H1 (cell line): ENCODE measurements at regions not wholly inside any gene's neighbourhood (a gene's known extent, or its start where the extent isn't known, plus 50 kb on each side); places are given as distances from the start of the nearest gene placed in this dataset.

Experiments used
- CTCF ChIA-PET: fragments of 300-600 bp; sonication (Branson Sonifier 250); formaldehyde crosslinking; loops from one replicate; lab custom pipeline; 2021; ENCODE audit not compliant: partially characterized antibody; lab: Charles Lee
- POLR2A ChIA-PET: fragments of 300-600 bp; sonication (Branson Sonifier 250); formaldehyde crosslinking; loops from one replicate; lab custom pipeline; 2021; ENCODE audit warnings: inconsistent platforms; ENCODE audit not compliant: partially characterized antibody; lab: Charles Lee
- DNase-seq, 2 experiments: peaks; one replicate each; pipeline versions ENCODE4 v3.0.0 to v3.0.0-alpha.2; 2010 to 2022; ENCODE audit warnings: low spot score in 2 of 2, low read depth in 1 of 2, mixed read lengths in 1 of 2
- FAIRE-seq: peaks from 2 replicates; lab custom pipeline; 2011; peaks lifted over from hg19 to GRCh38; lab: Jason Lieb, UNC
- H2AFZ ChIP-seq: 2 replicates; pipeline ENCODE4 v1.8.1; 2012; ENCODE audit warnings: low read length, inconsistent platforms
- H2AK5ac ChIP-seq: 2 replicates; pipeline ENCODE4 v1.6.1; 2013; ENCODE audit warnings: low read depth, low read length
- H2BK120ac ChIP-seq: replicated peaks from 2 replicates; pipeline ENCODE3; 2013; ENCODE audit warnings: low read depth, low read length, inconsistent platforms
- H2BK12ac ChIP-seq: 2 replicates; pipeline ENCODE4 v1.6.1; 2013; ENCODE audit warnings: low read depth, low read length
- H2BK15ac ChIP-seq: 2 replicates; pipeline ENCODE4 v1.6.1; 2013; ENCODE audit warnings: low read length
- H2BK20ac ChIP-seq: 2 replicates; pipeline ENCODE4 v1.6.1; 2013; ENCODE audit warnings: low read length
- H2BK5ac ChIP-seq: 2 replicates; pipeline ENCODE4 v1.6.1; 2013; ENCODE audit warnings: low read depth, low read length
- H3K14ac ChIP-seq: 2 replicates; pipeline ENCODE4 v1.6.1; 2013; ENCODE audit warnings: inconsistent platforms; ENCODE audit not compliant: insufficient read length
- H3K18ac ChIP-seq: 2 replicates; pipeline ENCODE4 v1.6.1; 2013; ENCODE audit warnings: low read length; ENCODE audit errors: extremely low read depth
- H3K23ac ChIP-seq: 2 replicates; pipeline ENCODE4 v1.6.1; 2013; ENCODE audit warnings: inconsistent platforms; ENCODE audit not compliant: insufficient read length
- H3K23me2 ChIP-seq: 2 replicates; pipeline ENCODE4 v1.6.1; 2013; ENCODE audit warnings: low read depth, low read length
- H3K27ac ChIP-seq: 2 replicates; pipeline ENCODE4 v1.6.1; 2011; ENCODE audit warnings: low read depth, low read length, inconsistent platforms
- H3K27me3 ChIP-seq, 4 experiments: replicated peaks in 1 of 4; 1 replicate in 1 of 4; 2 replicates in 3 of 4; pipeline versions ENCODE4 v1.6.1 to v1.8.1; 2011 to 2013; ENCODE audit warnings: low read length in 3 of 4, mild to moderate bottlenecking in 3 of 4, inconsistent platforms in 2 of 4, mixed read lengths in 2 of 4, moderate library complexity in 1 of 4; ENCODE audit not compliant: control insufficient read depth in 3 of 4, insufficient read depth in 3 of 4; ENCODE audit errors: extremely low read depth in 1 of 4
- H3K36me3 ChIP-seq, 4 experiments: 2 replicates each; pipeline versions ENCODE4 v1.6.1 to v1.8.1; 2011 to 2013; ENCODE audit warnings: mild to moderate bottlenecking in 4 of 4, low read length in 3 of 4, moderate library complexity in 2 of 4, control low read depth in 1 of 4, inconsistent platforms in 1 of 4; ENCODE audit not compliant: insufficient read depth in 4 of 4, control insufficient read depth in 2 of 4
- H3K4ac ChIP-seq: replicated peaks from 2 replicates; pipeline ENCODE3; 2013; ENCODE audit warnings: low read length, low read depth, mixed read lengths, inconsistent platforms; ENCODE audit not compliant: insufficient read length
- H3K4me1 ChIP-seq, 4 experiments: replicated peaks in 1 of 4; 1 replicate in 1 of 4; 2 replicates in 3 of 4; pipeline versions ENCODE4 v1.6.1 to v1.8.1; 2011 to 2013; ENCODE audit warnings: low read length in 3 of 4, inconsistent platforms in 2 of 4, mixed read lengths in 1 of 4; ENCODE audit not compliant: insufficient read depth in 4 of 4, control insufficient read depth in 3 of 4
- H3K4me2 ChIP-seq, 2 experiments: 2 replicates each; pipeline versions ENCODE4 v1.6.1 to v1.8.1; 2011 to 2013; ENCODE audit warnings: low read depth in 2 of 2, low read length in 2 of 2, control low read depth in 1 of 2, inconsistent platforms in 1 of 2, mild to moderate bottlenecking in 1 of 2; ENCODE audit not compliant: insufficient read depth in 1 of 2
- H3K4me3 ChIP-seq, 4 experiments: fragments of 200-600, 300-600 bp in 1 of 4; sonication (generic), shearing (Covaris generic), sonication (Bioruptor Twin) in 1 of 4; 2 replicates each; pipeline versions ENCODE4 v1.5.1 to v1.8.1; 2011 to 2016; ENCODE audit warnings: low read length in 4 of 4, low read depth in 3 of 4, control low read depth in 2 of 4, inconsistent platforms in 2 of 4, mild to moderate bottlenecking in 2 of 4, mixed read lengths in 1 of 4, moderate library complexity in 1 of 4; ENCODE audit not compliant: insufficient read depth in 2 of 4; ENCODE audit errors: extremely low read depth in 1 of 4
- H3K56ac ChIP-seq: replicated peaks from 2 replicates; pipeline ENCODE3; 2013; ENCODE audit warnings: low read depth, mild to moderate bottlenecking, mixed read lengths, low read length, inconsistent platforms; ENCODE audit not compliant: insufficient read length
- H3K79me1 ChIP-seq: 2 replicates; pipeline ENCODE4 v1.6.1; 2013; ENCODE audit warnings: low read depth, low read length, control low read depth
- H3K79me2 ChIP-seq, 2 experiments: 2 replicates each; pipeline versions ENCODE4 v1.6.1 to v1.8.1; 2012 to 2013; ENCODE audit warnings: low read length in 2 of 2, mild to moderate bottlenecking in 2 of 2, inconsistent platforms in 1 of 2; ENCODE audit not compliant: insufficient read depth in 2 of 2, control insufficient read depth in 1 of 2
- H3K9ac ChIP-seq, 4 experiments: replicated peaks in 1 of 4; 1 replicate in 1 of 4; 2 replicates in 3 of 4; pipeline versions ENCODE4 v1.6.1 to v1.8.1; 2011 to 2013; ENCODE audit warnings: low read depth in 3 of 4, low read length in 3 of 4, control low read depth in 2 of 4, mild to moderate bottlenecking in 2 of 4, moderate library complexity in 2 of 4, inconsistent platforms in 1 of 4; ENCODE audit errors: extremely low read depth in 1 of 4
- H3K9me3 ChIP-seq, 2 experiments: 2 replicates each; pipeline versions ENCODE4 v1.6.1 to v1.8.1; 2012 to 2013; ENCODE audit warnings: mild to moderate bottlenecking in 2 of 2, moderate library complexity in 2 of 2, control low read depth in 1 of 2, inconsistent platforms in 1 of 2, low read depth in 1 of 2, low read length in 1 of 2, mixed read lengths in 1 of 2; ENCODE audit not compliant: insufficient read depth in 2 of 2
- H4K20me1 ChIP-seq, 2 experiments: replicated peaks in 1 of 2; 2 replicates each; pipeline versions ENCODE3 to v1.8.1; 2011 to 2013; ENCODE audit warnings: inconsistent platforms in 2 of 2, low read length in 2 of 2, mild to moderate bottlenecking in 1 of 2; ENCODE audit not compliant: insufficient read depth in 2 of 2, control insufficient read depth in 1 of 2
- H4K5ac ChIP-seq: 2 replicates; pipeline ENCODE4 v1.6.1; 2013; ENCODE audit warnings: low read length, low read depth, mixed read lengths, inconsistent platforms; ENCODE audit not compliant: insufficient read length
- H4K8ac ChIP-seq: 2 replicates; pipeline ENCODE4 v1.8.0; 2013; ENCODE audit warnings: mild to moderate bottlenecking, moderate library complexity, low read length, inconsistent platforms; ENCODE audit not compliant: insufficient read depth; ENCODE audit errors: extremely low read depth
- H4K91ac ChIP-seq: replicated peaks from 2 replicates; pipeline ENCODE3; 2013; ENCODE audit warnings: low read length, mixed read lengths, inconsistent platforms; ENCODE audit not compliant: insufficient read length
- CHD1 ChIP-seq: IDR thresholded peaks from 2 replicates; pipeline ENCODE4 v1.6.1; 2012; ENCODE audit warnings: low read depth, low read length, improper control_type of control experiment
- CREB1 ChIP-seq: IDR thresholded peaks from 2 replicates; pipeline ENCODE4 v1.6.1; 2012; ENCODE audit warnings: inconsistent platforms
- EGR1 ChIP-seq: IDR thresholded peaks from 2 replicates; pipeline ENCODE4 v1.6.1; 2011; ENCODE audit warnings: low read depth, low read length, borderline replicate concordance
- KDM4A ChIP-seq: IDR thresholded peaks from one replicate; pipeline ENCODE4 v1.7.1; 2012; ENCODE audit warnings: low read depth, mild to moderate bottlenecking, moderate library complexity, low read length, inconsistent platforms; ENCODE audit not compliant: severe bottlenecking
- KDM5A ChIP-seq: fragments of 200-600 bp; IDR thresholded peaks from 2 replicates; pipeline ENCODE4 v1.7.1; 2012; ENCODE audit warnings: mild to moderate bottlenecking, low read length, inconsistent platforms, mixed read lengths
- MAX ChIP-seq: IDR thresholded peaks from 2 replicates; pipeline ENCODE4 v1.6.1; 2012; ENCODE audit warnings: inconsistent platforms
- POLR2A ChIP-seq, 2 experiments: IDR thresholded peaks; 1 replicate in 1 of 2; 2 replicates in 1 of 2; pipeline ENCODE4 v1.6.1; 2011; ENCODE audit warnings: low read depth in 2 of 2, low read length in 2 of 2, mild to moderate bottlenecking in 2 of 2; ENCODE audit errors: control extremely low read depth in 1 of 2
- POU5F1 ChIP-seq: IDR thresholded peaks from 2 replicates; pipeline ENCODE4 v1.6.1; 2011; ENCODE audit warnings: low read depth, mild to moderate bottlenecking, low read length, moderate library complexity
- SP2 ChIP-seq: IDR thresholded peaks from 2 replicates; pipeline ENCODE4 v1.6.1; 2012; ENCODE audit warnings: mild to moderate bottlenecking, low read length, inconsistent platforms
- SUZ12 ChIP-seq: fragments of 200-600 bp; sonication (generic); IDR thresholded peaks from 2 replicates; pipeline ENCODE4 v1.6.1; 2012; ENCODE audit warnings: mild to moderate bottlenecking, inconsistent platforms, low read length, moderate library complexity, mixed read lengths
- TCF12 ChIP-seq: IDR thresholded peaks from 2 replicates; pipeline ENCODE4 v1.6.1; 2011; ENCODE audit warnings: low read depth, mild to moderate bottlenecking, low read length
- WGBS, 2 experiments: shearing (Covaris generic) in 1 of 2; methylation state at CpG; one replicate each; pipeline versions ENCODE4 v1.1.6 to v1.1.7; 2013 to 2015; ENCODE audit warnings: low lambda C conversion rate in 2 of 2, mixed read lengths in 2 of 2, inconsistent platforms in 1 of 2, low coverage in 1 of 2, missing lambda C conversion rate in 1 of 2; ENCODE audit not compliant: insufficient replicate concordance in 2 of 2, insufficient coverage in 1 of 2, insufficient read length in 1 of 2; ENCODE audit errors: extremely low coverage in 1 of 2, missing lambda C conversion rate in 1 of 2; 5-methylcytosine and 5-hydroxymethylcytosine counted together

GRCh38 chr2:132280912-132281311, 119.2 kb upstream of the ANKRD30BL start:
- H2BK15ac ChIP-seq, result no peak overlapping the region
- H4K8ac ChIP-seq, result no peak overlapping the region
- H3K27me3 ChIP-seq, result no peaks in the 10 kb centered on the region
- no peaks in the 10 kb centered on the region for H3K23me2 ChIP-seq
- no peaks in the 10 kb centered on the region for H3K79me1 ChIP-seq
- no peak overlapping the region for H3K23ac ChIP-seq
- H2BK120ac ChIP-seq, result no peak overlapping the region
- no peak overlapping the region for H2AK5ac ChIP-seq
- H3K36me3 ChIP-seq, result no peaks in the 10 kb centered on the region
- no peak overlapping the region for H3K4me3 ChIP-seq
- H3K56ac ChIP-seq, result no peak overlapping the region
- no peak overlapping the region for H4K5ac ChIP-seq
- H3K9ac ChIP-seq, result no peak overlapping the region
- POLR2A ChIA-PET, result no interaction called here
- 92% methylated on average over 6 of the region's 12 CpGs; no CpG with 5 or more reads in 1 of the 2 experiments for WGBS, 2 experiments
- H2BK20ac ChIP-seq, result no peak overlapping the region
- no peak overlapping the region for H2BK12ac ChIP-seq
- TF ChIP-seq MAX (no peak), KDM4A (no peak), POLR2A (IDR thresholded peaks at IDR 0.05; ENCODE audit: control extremely low read depth in 1 of 2, low read depth in 2 of 2, low read length in 2 of 2) (no peak), CHD1 (no peak), POU5F1 (no peak), CREB1 (no peak), KDM5A (no peak), TCF12 (no peak), SUZ12 (no peak), SP2 (no peak), EGR1 (no peak)
- TF ChIP-seq, all 59 proteins: peak for 0
- Histone ChIP-seq H3K9me3 (peaks cover 0 to 20% of the 10 kb centered on the region in 2 experiments; a peak in 1 of 4 replicates), H2BK5ac (no peak overlapping the region), H4K91ac (no peak overlapping the region), H3K4me1 (no peaks in the 10 kb centered on the region), H3K18ac (no peak overlapping the region), H4K20me1 (no peaks in the 10 kb centered on the region), H3K14ac (no peak overlapping the region), H3K27ac (no peak overlapping the region), H3K79me2 (no peaks in the 10 kb centered on the region), H2AFZ (no peak overlapping the region), H3K4ac (no peak overlapping the region), H3K4me2 (no peak overlapping the region)
- no peak for FAIRE-seq
- no peak for DNase-seq
- CTCF ChIA-PET, result no interaction called here
